HL-60 (cell line): ENCODE measurements at regions not wholly inside any gene's neighbourhood (a gene's known extent, or its start where the extent isn't known, plus 50 kb on each side); places are given as distances from the start of the nearest gene placed in this dataset.

ENCODE experiments used
- CTCF ChIP-seq: IDR thresholded peaks from one replicate; pipeline ENCODE4 v1.5.1; 2011; ENCODE audit warnings: low read length, control low read depth, inconsistent platforms; ENCODE audit not compliant: insufficient read depth
- GABPA ChIP-seq: IDR thresholded peaks from 2 replicates; pipeline ENCODE4 v1.6.1; 2012; ENCODE audit warnings: low read depth
- SPI1 ChIP-seq: IDR thresholded peaks from 2 replicates; pipeline ENCODE4 v1.6.1; 2012; ENCODE audit warnings: low read depth, mild to moderate bottlenecking, borderline replicate concordance

DNA sequence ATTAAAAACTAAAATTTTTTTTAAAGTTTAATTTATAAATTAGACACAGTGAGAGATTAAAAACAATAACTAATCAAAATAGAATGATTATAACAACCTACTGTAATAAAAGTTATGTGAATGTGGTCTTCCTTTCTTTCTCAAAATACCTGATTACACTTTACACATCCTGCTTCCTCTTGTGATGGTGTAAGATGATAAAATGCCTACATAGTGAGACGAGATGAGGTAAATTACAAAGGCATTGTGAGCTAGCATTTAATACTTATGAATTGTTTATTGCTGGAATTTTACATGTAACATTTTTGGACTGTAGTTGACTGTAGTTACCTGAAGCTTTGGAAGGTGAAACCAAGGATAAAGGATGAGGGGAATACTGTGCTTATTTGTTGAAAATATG, 94.2 kb upstream of the CLEC14A start:
- no peak for TF ChIP-seq CTCF
- TF ChIP-seq SPI1: no peak
- no peak for TF ChIP-seq GABPA
